HG03097 (cell line): ENCODE measurements at regions not wholly inside any gene's neighbourhood (a gene's known extent, or its start where the extent isn't known, plus 50 kb on each side); places are given as distances from the start of the nearest gene placed in this dataset.

Experiments used
- ATAC-seq: cut with Tn5 transposase; IDR thresholded peaks from one replicate; pipeline ENCODE4 v1.9.1; 2021; ENCODE audit not compliant: unreplicated experiment, low FRiP score

DNA sequence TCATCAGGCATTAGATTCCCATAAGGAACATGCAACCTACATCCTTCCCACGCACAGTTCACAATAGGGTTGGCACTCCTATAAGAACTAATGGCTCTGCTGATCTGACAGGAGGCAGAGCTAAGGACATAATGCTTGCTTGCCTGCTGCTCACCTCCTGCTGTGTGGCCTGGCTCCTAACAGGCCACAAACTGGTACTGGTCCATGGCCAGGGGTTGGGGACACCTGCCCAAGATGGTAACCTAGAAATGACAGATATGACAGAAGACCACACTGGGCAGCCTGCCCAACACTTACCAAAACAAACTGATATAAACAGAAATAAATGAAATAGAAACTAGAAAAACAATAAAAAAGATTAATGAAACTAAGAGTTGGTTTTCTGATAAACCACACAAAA, 325.6 kb downstream of the SEC23A start:
- ATAC-seq, result no peak

DNA sequence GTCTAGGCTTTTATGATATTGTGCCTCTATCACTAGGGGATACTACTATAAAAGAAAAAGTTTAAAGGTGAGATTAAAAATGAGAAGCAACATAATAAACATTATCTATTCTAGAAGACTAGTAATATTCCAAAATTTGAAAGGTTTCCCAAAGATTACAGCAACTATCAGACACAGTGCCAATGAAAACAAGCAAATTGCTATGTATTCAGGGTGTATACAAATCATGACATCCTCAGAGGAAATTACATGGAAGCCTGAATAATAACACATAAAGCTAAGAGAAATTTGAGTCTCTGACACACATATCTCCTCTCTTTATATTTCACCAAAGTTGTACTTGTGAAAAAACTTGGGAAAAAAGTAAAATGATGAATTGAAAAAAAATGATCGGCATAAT, 327.0 kb downstream of the SEC23A start:
- ATAC-seq, result no peak

DNA sequence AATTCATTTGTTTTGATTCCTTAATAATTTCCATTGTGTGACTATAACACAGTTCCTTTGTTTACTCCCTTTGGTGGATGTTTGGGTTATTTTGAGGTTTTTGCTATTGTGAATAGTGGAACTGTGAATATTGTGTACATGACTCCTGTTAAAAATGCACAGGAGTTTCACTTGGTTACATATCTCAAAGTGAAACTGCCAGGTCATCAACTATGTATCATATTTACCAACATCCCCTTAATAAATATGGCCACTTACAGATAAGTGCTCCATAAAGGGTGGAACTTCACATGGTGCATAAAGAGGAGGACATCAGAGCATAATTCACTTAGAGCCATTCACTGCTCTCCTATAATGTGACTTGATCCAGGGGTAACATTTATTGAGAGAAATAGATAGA, 328.9 kb downstream of the SEC23A start:
- ATAC-seq, result no peak

DNA sequence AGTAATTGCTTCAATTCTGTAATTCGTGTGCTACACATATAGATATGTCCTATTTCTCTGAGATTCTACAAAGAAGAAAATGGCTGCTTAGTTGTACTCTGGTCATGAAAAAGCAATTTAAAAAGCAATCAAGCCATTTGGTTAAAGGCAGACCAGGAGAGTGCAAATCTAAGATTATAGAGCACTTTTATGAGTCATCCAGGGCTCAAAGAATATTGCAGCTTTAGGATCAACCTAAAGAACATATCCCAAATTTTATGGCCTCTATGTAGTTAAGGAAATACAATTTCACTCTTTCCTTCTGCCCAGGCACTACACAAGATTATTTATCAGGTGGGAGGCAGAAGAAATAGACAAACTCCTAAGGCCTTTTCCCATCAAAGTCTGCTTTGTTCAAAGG, 332.8 kb downstream of the SEC23A start:
- ATAC-seq, result no peak

DNA sequence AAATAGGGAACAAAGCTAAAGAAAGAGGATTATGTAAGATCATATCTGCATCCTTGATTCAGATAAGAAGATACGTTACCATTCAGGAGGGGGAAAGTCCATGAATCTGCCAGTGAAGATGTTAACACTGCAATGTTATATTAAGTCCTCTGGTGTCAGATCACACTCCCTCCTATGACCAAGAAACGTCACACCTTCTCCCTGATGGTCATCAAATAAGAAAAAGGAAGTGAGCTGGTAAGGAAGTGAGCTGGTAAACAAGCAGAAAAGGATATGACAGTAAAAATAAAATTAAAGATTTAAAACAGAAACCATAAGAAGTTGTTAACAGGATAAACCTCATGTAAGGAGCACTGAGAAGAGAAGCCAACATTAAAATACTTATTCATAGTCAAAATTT, 340.2 kb downstream of the SEC23A start:
- no peak for ATAC-seq

DNA sequence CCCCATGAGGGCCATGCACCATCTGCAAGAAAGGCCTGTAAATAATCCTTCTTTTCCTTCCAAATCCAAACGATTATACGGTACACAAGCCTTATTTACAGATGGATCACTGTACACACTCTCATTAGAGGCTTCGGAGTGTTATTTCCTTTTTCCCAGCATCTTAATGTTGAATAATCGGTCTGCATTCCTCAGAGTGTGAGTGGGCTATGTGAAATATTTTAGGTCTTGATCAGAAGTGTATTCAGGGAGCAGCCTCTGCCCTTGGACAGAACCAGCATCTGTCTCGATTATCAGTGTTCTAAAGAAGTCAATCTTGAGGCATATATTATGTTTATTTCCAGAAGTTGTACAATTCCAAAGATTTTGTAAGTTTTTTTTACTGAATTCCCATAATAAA, 340.6 kb downstream of the SEC23A start:
- ATAC-seq, result no peak

DNA sequence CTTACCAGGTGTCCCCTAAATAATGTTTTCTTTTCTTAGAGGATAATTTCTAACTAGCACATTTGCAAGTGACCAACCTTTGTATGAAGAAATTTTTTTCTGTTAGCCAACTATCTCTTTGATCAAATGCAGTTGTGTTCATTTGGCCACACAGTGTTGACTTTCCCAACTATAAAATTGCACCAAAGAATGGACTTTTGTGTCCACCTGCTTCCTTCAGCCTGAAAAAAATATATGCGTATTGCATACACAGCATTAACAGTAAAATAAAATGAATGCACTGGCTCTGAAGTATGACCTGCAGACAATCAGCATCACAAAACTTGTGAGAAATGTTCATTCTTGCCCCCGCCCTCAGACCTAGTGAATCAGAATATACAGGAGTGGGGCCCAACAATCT, 342.0 kb downstream of the SEC23A start:
- no peak for ATAC-seq

DNA sequence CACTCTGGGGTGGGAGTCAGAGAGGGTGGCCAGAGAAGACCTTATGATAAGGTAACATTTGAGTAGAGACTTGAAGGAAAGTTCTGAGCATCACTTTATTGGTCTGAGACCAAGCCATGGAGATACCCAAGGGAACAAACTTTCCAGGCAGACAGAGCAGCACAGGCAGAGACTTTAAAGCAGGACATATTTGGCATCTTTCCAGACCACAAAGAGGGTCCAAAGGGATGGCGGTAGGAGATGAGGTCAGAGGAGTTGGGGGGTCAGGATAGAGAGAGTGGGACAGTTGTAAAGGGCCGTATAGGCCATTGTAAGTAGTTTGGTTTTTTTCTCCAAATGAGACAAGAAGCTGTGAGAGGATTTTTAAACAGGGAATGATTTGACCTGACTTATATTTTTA, 344.4 kb downstream of the SEC23A start:
- ATAC-seq, result no peak

DNA sequence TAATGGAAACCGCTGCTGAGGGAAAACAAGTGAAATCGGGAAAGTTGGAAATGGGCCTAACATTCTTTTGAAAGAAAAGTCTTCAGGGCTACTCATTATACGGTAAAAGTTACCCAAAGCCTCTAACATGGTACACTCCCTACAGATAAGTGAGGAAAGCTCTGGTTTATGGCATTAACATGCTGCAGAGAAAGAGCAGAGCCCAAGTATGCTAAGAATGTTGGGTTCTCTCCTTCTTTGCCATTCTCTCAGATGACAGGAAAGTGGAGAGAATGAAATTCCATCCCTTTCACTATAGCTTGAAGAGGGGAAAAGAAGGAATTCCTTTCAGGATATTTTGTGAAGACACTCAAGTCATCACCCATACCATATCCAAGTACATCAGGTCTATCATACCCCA, 348.0 kb downstream of the SEC23A start:
- ATAC-seq, result no peak

DNA sequence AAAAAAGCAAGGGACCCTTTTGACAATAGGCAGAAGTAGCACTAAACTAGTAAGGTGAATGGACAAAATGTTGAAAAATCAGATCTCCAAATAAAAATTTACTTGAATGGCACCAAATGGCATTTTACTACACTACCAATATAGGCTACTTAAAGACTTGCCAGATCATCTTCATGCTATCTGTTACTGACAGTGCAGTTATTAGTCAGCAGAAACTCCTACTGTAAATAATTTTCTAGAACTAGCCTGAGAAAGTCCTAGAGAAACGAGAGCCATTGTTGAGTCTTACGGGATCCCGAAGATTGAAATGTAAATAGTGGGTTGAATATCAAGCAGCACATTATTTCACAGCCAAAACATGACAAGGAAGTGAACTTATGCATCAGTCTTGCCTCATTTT, 350.3 kb downstream of the SEC23A start:
- ATAC-seq, result no peak

DNA sequence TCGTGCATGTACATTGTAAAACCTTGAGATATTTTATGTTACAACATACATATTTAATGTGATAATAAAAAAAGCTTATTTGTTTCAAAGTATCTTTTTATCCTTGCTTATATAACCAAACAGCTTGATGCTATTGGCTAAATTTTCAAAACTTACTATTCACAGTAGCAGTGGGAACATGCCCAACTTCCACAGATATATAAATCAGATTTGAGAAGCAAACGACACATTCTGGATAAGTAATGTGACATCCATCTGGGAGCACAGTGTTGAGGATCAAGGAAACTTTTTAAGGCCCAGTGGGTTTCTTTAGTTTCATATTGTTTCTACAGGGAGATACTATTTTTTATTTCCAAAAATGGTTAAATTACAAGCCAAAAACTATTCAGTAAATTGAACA, 350.7 kb downstream of the SEC23A start:
- no peak for ATAC-seq

DNA sequence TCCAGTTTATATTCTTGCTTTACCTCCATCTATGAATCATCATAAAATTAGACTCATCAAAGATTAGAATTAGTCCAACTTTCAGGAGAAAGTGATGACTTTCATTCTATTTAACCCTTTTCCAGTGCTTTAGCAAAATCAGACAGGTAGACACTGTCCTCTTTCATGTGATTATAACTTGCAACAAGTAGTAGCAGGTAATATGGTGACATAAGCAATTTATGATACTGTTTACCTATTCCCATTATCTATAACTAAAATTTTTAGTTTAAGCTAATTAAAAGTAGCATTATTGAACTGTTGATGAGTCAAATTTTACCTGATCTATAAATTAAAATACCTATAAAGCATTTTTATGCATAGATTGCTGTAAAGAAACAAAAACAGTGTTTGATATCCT, 351.6 kb downstream of the SEC23A start:
- ATAC-seq, result no peak

DNA sequence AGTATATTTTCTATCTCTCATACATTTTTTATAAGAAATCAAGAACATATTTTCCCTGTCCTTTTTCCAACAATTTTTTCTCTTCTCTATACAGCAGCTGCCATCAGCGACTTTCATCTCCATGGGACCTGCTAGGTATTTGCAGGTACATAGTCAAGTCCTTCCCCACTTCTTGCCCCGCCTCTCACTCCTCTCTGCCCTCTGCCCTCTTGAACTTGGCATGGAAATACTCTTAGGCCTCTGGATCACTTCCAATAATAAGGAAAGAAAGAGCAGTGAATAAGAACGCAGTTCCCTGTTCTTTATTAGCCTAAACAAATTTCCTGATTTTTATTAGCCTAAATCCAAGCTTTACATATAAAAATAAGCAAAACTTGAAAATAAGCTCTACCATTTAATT, 353.1 kb downstream of the SEC23A start:
- ATAC-seq, result no peak

DNA sequence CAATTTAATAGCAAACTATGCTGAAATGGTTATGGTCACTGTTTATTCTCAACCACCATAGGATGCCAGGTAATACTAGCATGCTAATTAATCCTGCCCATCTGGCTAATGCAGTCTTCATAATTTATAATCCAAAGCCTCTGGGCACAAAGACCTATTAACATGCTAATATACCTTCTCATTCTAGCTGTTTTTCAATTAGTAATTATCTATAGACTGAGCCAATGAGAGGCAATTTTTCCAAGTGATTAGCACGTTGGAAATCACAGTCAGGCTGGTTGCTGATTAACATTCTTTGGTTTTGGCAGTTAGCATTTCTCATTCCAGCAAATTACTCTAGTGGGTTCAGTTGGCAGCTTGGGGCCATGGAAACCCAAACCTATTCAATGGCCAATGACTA, 357.2 kb downstream of the SEC23A start:
- ATAC-seq, result no peak

DNA sequence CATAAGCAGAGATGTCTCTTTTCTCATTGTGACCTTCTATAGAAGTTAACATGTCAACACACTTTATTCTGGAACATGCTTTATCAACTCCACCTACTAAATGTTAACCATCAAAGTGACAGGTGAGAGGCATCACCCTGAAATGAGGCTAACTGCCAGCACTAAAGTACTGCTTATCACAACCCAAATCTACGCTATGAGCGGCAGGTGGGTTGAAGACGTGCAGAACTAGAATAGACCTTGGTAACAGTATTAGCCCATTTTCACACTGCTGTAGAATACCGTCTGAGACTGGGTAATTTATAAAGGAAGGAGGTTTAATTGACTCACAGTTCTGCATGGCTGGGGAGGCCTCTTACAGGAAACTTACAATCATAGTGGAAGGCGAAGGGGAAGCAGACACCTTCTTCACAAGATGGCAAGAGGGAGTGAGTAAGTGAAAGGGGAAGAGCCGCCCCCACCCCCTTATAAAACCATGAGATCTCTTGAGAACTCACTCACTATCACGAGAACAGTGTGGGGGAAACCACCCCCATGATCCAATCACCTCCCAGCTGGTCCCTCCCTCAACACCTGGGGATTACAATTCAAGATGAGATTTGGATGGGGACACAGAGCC, 359.0 kb downstream of the SEC23A start:
- no peak for ATAC-seq

DNA sequence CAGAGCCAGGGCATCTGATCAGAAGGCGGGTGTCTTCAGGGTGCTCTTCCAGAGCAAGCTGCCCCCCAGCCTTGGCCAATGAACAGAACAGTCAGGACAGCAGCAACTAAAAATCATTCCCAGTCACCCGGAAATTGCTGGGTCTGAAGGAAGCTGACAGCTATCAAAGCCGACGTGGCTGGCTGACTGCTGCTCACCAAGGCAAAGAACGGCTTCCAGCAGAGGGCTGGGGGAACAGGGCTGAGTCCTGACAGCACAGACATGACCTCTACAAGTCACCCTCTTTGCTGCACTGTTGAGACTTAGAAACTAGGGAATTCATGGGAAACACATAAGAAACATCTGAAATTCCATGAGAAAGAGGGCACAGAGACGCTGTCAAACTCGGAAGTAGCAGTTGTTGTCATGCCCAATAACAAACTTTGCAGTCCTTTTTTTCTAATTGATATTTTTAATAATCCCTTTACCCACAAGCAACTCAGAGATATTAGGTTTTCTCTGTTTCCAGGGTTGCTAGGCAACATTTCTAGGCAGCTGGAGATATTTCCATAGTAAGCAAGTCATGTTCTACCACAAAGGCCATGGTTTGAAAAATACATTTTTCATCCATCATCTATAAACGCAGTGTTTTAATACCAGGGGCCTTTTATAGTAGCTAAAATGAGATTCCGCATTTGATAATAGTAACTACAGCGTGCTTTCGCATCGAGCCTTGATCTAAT, 365.2 kb downstream of the SEC23A start:
- no peak for ATAC-seq

DNA sequence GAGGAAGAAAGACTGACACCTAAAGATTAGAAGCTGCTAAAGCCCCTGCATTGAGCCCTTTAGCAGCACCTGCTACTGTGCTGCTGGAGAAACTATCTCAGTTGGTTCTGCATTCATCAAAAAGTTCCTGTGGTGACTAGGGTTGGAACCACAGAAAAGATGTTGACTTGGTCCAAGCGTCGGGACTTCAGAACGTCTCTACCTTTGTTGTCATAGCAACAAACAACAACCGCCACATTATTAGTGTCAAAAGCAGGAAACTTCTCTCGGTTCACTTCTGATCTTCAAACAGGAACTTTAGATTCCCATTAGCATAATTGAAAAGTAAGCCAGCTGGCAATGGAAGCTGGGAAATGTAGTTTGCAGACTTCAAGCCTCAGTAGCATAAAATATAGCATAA, 368.0 kb downstream of the SEC23A start:
- ATAC-seq, result no peak

DNA sequence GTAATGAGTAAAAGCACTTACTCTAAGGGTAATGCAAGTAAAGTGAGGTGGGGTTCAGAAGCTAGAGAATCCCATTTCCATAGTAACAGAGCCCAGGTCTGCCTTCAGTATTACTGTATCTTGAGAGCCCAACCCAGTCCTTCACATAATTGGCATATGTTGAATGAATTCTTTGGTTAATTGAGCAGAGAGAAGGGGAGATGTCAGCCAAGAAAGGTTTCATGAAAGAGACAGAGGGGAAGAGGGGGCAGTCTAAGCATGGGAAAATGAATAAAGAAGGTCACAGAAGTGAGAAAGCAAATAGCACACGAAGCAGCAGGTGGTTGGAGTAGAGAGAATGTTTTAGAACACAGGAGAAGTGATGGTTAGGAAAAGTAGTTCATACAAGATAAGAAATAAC, 371.1 kb downstream of the SEC23A start:
- ATAC-seq, result no peak

DNA sequence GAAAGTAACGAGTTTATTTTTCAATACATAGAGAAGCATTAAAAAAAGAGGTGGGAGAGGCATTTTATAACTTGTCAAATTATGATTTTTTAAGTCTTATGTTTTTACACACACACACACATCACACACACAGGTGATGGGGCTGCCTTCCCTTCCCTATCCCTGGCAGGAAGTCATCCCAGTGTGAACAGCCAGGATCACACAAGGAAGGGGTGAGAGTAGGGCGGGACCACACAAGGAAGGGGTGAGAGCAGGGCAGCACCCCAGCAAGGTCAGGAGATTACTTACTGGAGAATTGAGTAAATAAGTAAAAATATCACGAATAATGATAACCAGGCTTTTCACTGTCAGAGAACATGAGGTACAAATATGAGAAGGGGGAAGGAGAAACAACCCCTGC, 372.6 kb downstream of the SEC23A start:
- no peak for ATAC-seq

DNA sequence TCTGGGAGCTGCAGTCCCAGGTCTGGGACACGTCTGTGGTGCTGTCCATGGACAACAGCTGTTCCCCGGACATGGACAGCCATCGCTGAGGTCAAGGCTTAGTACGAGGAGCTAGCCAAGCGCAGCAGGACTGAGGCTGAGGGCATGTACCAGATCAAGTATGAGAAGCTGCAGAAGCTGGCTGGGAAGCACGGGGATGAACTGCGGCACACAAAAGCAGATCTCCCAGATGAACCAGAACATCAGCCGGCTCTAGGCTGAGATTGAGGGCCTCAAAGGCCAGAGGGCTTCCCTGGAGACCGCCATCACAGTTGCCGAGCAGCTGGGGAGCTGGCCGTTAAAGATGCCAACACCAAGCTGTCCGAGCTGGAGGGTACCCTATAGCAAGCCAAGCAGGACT, 375.3 kb downstream of the SEC23A start:
- no peak for ATAC-seq

DNA sequence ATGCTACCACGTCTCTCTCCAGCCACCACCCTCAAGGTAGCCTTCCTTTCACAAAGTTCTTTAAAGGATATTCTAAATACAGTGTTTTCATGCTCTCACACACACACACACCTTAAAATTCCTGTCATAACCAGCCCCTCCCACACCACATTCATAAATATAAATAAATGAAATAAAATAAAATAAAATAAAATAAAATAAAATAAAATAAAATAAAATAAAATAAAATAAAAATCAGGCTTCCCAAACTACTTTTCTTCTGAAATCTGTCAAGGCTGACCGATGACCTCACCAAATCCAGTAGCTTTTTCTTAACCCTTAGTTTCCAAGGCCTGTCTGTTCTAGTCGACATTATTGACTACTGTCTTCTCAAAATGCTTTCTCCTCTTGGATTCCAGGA, 378.4 kb downstream of the SEC23A start:
- no peak for ATAC-seq

DNA sequence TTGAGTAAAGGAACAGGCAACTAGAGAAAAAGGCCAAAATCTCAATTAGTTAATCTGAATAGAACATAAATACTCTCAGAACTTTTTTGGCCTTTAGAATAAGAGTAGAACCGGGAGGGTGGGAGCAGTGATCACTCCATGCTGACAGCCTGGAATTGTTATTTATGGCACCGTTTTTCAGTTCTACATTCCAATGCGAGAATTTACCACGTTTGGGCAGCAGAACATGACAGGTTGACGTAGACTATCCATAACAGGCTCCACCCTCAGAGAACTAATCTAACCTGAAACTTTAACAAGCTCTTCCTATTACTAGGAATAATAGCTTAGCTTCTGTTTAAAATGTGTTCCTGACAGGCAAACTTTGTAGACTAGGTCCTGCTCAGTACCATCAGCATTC, 379.1 kb downstream of the SEC23A start:
- ATAC-seq, result no peak

DNA sequence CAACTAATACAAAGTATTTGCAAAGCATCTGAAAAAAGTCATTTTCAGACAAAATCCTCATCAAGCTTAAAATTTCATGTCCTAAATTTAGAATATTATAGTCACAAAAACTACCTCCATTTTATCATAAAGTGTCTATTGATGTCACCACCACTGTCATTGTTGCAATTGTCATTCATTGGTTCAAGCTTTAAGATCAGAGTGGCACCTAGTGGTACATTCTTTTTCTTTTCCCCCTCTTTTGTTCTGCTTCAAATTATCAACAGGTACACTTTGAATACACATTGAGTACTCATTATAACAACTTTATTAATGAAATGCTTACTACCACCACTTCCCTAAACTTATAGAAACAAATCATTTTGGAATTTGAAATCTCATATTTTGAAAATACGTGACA, 379.8 kb downstream of the SEC23A start:
- no peak for ATAC-seq
